ENCODE measurements at regions not wholly inside any gene's neighbourhood (a gene's known extent, or its start where the extent isn't known, plus 50 kb on each side); places are given as distances from the start of the nearest gene placed in this dataset.

GRCh38 chr3:178313716-178314115, 222.5 kb upstream of the KCNMB2 start:
- TF ChIP-seq CTCF (IDR thresholded peaks at IDR 0.05; ENCODE audit: poor library complexity, severe bottlenecking) = no peak
- TF ChIP-seq EZH2 (IDR thresholded peaks at IDR 0.05; ENCODE audit: borderline replicate concordance, insufficient read depth, low read length, poor library complexity, severe bottlenecking) = no peak
- TF ChIP-seq SMC3 (conservative IDR thresholded peaks at IDR 0.05; ENCODE audit: poor library complexity) = no peak
- no peak for TF ChIP-seq EP300 (conservative IDR thresholded peaks at IDR 0.05; ENCODE audit: poor library complexity, severe bottlenecking)
- no peak for TF ChIP-seq MXI1 (conservative IDR thresholded peaks at IDR 0.05; ENCODE audit: poor library complexity, severe bottlenecking)
- TF ChIP-seq REST (IDR thresholded peaks at IDR 0.05; ENCODE audit: borderline replicate concordance) = no peak
- TF ChIP-seq RAD21 (conservative IDR thresholded peaks at IDR 0.05) = no peak
- TF ChIP-seq POLR2AphosphoS5 (IDR thresholded peaks at IDR 0.05) = no peak

Measured in neural cell (in vitro differentiated cells).